PC-9 (cell line): ENCODE measurements at regions not wholly inside any gene's neighbourhood (a gene's known extent, or its start where the extent isn't known, plus 50 kb on each side); places are given as distances from the start of the nearest gene placed in this dataset.

Source experiments
- BruUV-seq: library from RNA; stranded (reverse); fragments of 400-500 nt; replicated peaks from 2 replicates; lab custom pipeline; 2021; lab: Mats Ljungman, UMichigan
- CTCF ChIA-PET: fragments of 300-600 bp; sonication (Branson Sonifier 250); formaldehyde crosslinking; loops from one replicate; lab custom pipeline; 2022; ENCODE audit warnings: antibody characterized with exemption; lab: Charles Lee
- POLR2A ChIA-PET: fragments of 300-600 bp; sonication (Branson Sonifier 250); formaldehyde crosslinking; loops from one replicate; lab custom pipeline; 2022; ENCODE audit warnings: antibody characterized with exemption; ENCODE audit not compliant: unreplicated experiment; lab: Charles Lee
- DNase-seq, 2 experiments: peaks; one replicate each; pipeline versions ENCODE4 v3.0.0 to v3.0.0-alpha.2; 2015 to 2022; ENCODE audit warnings: mixed read lengths in 1 of 2
- H2AFZ ChIP-seq: fragments of 200-600 bp; sonication (generic); 2 replicates; pipeline ENCODE4 v1.8.1; 2017; ENCODE audit warnings: antibody characterized with exemption
- H3F3A ChIP-seq: fragments of 200-600 bp; sonication (generic); 2 replicates; pipeline ENCODE4 v1.8.1; 2017; ENCODE audit warnings: antibody characterized with exemption, mild to moderate bottlenecking, low read depth; ENCODE audit not compliant: insufficient read depth
- H3K27ac ChIP-seq: fragments of 200-600 bp; sonication (generic); 2 replicates; pipeline ENCODE4 v1.6.1; 2016; ENCODE audit warnings: mixed run types
- H3K27me3 ChIP-seq: fragments of 200-600 bp; sonication (generic); 2 replicates; pipeline ENCODE4 v1.6.1; 2016; ENCODE audit warnings: low read depth, mixed run types; ENCODE audit not compliant: insufficient read depth
- H3K36me3 ChIP-seq: fragments of 200-600 bp; sonication (generic); 2 replicates; pipeline ENCODE4 v1.6.1; 2016; ENCODE audit warnings: low read depth, mixed run types
- H3K4me1 ChIP-seq: fragments of 200-600 bp; sonication (generic); replicated peaks from 2 replicates; pipeline ENCODE4 v1.6.1; 2016; ENCODE audit warnings: mixed run types; ENCODE audit not compliant: insufficient read depth
- H3K4me2 ChIP-seq: fragments of 200-600 bp; sonication (generic); 2 replicates; pipeline ENCODE4 v1.6.1; 2017; ENCODE audit warnings: mixed run types
- H3K4me3 ChIP-seq: fragments of 200-600 bp; sonication (generic); 2 replicates; pipeline ENCODE4 v1.6.1; 2016; ENCODE audit warnings: mixed run types
- H3K79me2 ChIP-seq: fragments of 200-600 bp; sonication (generic); 2 replicates; pipeline ENCODE4 v1.6.1; 2017; ENCODE audit warnings: low read depth, mixed run types
- H3K9me2 ChIP-seq: fragments of 200-600 bp; sonication (generic); 2 replicates; pipeline ENCODE4 v1.8.1; 2017; ENCODE audit warnings: mild to moderate bottlenecking; ENCODE audit not compliant: insufficient read depth
- H3K9me3 ChIP-seq: fragments of 200-600 bp; sonication (generic); 2 replicates; pipeline ENCODE4 v1.8.1; 2016; ENCODE audit warnings: low read depth; ENCODE audit not compliant: insufficient read depth
- H4K20me1 ChIP-seq: fragments of 200-600 bp; sonication (generic); 2 replicates; pipeline ENCODE4 v1.8.1; 2017; ENCODE audit not compliant: insufficient read depth
- EZH2 ChIP-seq: fragments of 200-600 bp; sonication (generic); IDR thresholded peaks from 2 replicates; pipeline ENCODE4 v1.8.0; 2017; ENCODE audit warnings: antibody characterized with exemption, low read depth
- intact Hi-C: fragments of 100-400 bp; cut with micrococcal nuclease; formaldehyde crosslinking; loops from one replicate; pipeline ENCODE4 v1.10.0; 2022; ENCODE audit not compliant: unreplicated experiment
- TF ChIP-seq, protein P1 (sequence below): fragments of 200-600 bp; sonication (generic); conservative IDR thresholded peaks from 2 replicates; pipeline ENCODE4 v1.6.1; 2017; ENCODE audit warnings: mixed run types, antibody characterized with exemption, mild to moderate bottlenecking, moderate library complexity

GRCh38 chr5:14944996-14945395 lies 73.4 kb upstream of the ANKH start:
- H2AFZ ChIP-seq = no peak overlapping the region
- H3K36me3 ChIP-seq = no peaks in the 10 kb centered on the region
- H3K4me1 ChIP-seq = no peaks in the 10 kb centered on the region
- ChIA-PET POLR2A (no interaction called here), CTCF (no interaction called here)
- no peaks in the 10 kb centered on the region for H4K20me1 ChIP-seq
- H3K27me3 ChIP-seq = peaks cover 20% of the 10 kb centered on the region; the same call in 1 of the 2 replicates
- no peaks in the 10 kb centered on the region for H3K9me3 ChIP-seq
- no peaks in the 10 kb centered on the region for H3K79me2 ChIP-seq
- no TSS peak for BruUV-seq
- no peak for TF ChIP-seq EZH2
- TF ChIP-seq, protein P1, sequence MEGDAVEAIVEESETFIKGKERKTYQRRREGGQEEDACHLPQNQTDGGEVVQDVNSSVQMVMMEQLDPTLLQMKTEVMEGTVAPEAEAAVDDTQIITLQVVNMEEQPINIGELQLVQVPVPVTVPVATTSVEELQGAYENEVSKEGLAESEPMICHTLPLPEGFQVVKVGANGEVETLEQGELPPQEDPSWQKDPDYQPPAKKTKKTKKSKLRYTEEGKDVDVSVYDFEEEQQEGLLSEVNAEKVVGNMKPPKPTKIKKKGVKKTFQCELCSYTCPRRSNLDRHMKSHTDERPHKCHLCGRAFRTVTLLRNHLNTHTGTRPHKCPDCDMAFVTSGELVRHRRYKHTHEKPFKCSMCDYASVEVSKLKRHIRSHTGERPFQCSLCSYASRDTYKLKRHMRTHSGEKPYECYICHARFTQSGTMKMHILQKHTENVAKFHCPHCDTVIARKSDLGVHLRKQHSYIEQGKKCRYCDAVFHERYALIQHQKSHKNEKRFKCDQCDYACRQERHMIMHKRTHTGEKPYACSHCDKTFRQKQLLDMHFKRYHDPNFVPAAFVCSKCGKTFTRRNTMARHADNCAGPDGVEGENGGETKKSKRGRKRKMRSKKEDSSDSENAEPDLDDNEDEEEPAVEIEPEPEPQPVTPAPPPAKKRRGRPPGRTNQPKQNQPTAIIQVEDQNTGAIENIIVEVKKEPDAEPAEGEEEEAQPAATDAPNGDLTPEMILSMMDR = no peak
- H3K9me2 ChIP-seq = no peaks in the 10 kb centered on the region
- DNase-seq = no peak
- H3K4me2 ChIP-seq = no peak overlapping the region
- H3K27ac ChIP-seq = no peak overlapping the region
- H3F3A ChIP-seq = no peaks in the 10 kb centered on the region
- no peak overlapping the region for H3K4me3 ChIP-seq
- intact Hi-C loops = loop anchor here (5.0 kb wide), 1 partner anchor 258 kb away; no protein-coding TSS in a partner anchor

- CTCF ChIA-PET = no interaction called here
- Histone ChIP-seq H3K4me2 (no peak overlapping the region), H3K4me1 (no peaks in the 10 kb centered on the region), H4K20me1 (no peaks in the 10 kb centered on the region), H3K79me2 (no peaks in the 10 kb centered on the region), H3K4me3 (no peak overlapping the region), H3K36me3 (no peaks in the 10 kb centered on the region), H3K27me3 (peaks cover 26% of the 10 kb centered on the region; the same call in 1 of the 2 replicates), H3K27ac (no peak overlapping the region), H3F3A (no peaks in the 10 kb centered on the region), H2AFZ (no peak overlapping the region), H3K9me3 (no peaks in the 10 kb centered on the region), H3K9me2 (no peaks in the 10 kb centered on the region)
- BruUV-seq = no TSS peak
- POLR2A ChIA-PET = no interaction called here
- intact Hi-C loops = no loop called here
- DNase-seq = no peak
- TF ChIP-seq, protein P1 = no peak
- TF ChIP-seq EZH2 = no peak
These were observed 72.8 kb upstream of the ANKH start for GRCh38 chr5:14944350-14944739.

- TF ChIP-seq, protein P1 = no peak
- no peak for TF ChIP-seq EZH2
- Histone ChIP-seq H3F3A (no peaks in the 10 kb centered on the region), H3K27ac (no peak overlapping the region), H3K9me2 (no peaks in the 10 kb centered on the region), H3K9me3 (no peaks in the 10 kb centered on the region), H4K20me1 (no peaks in the 10 kb centered on the region), H2AFZ (no peak overlapping the region), H3K79me2 (no peaks in the 10 kb centered on the region), H3K4me1 (no peaks in the 10 kb centered on the region), H3K4me3 (no peak overlapping the region), H3K27me3 (peaks cover 33% of the 10 kb centered on the region; the same call in 1 of the 2 replicates), H3K4me2 (no peak overlapping the region), H3K36me3 (no peaks in the 10 kb centered on the region)
- POLR2A ChIA-PET = no interaction called here
- intact Hi-C loops = no loop called here
- no peak for DNase-seq
- CTCF ChIA-PET = no interaction called here
- BruUV-seq = no TSS peak
These were observed 70.6 kb upstream of the ANKH start for GRCh38 chr5:14942212-14942611.
